A204.1 (cell line): ENCODE measurements at regions not wholly inside any gene's neighbourhood (a gene's known extent, or its start where the extent isn't known, plus 50 kb on each side); places are given as distances from the start of the nearest gene placed in this dataset.
"Not testable (repeated sequence)": the region's sequence is repeated elsewhere in the genome, so short reads cannot be mapped to it uniquely, and the experiment has no call there.

ENCODE experiments used
- FAIRE-seq: peaks from 2 replicates; lab custom pipeline; 2012; peaks lifted over from hg19 to GRCh38; lab: Jason Lieb, UNC

DNA sequence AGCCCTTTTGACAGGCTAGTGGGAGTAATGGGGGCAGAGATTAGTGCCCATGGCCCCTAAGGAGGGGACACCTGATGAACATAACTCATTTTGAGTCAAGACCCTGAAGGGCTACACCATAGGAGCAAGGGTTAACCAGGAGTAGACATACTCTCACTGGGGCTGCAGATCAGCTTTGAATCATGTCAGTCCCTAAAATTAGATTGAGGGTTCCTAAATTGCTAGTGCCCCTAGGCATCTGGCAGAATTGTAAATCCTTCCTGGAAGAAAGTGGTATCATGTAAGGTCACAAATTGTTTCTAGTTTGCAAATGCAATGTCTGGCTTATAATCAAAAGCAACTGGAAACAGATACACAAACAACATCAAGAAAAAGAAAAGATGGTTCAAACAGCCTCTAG is 52.1 kb upstream of the LRRC37A2 start:
- FAIRE-seq, result not testable (repeated sequence)

DNA sequence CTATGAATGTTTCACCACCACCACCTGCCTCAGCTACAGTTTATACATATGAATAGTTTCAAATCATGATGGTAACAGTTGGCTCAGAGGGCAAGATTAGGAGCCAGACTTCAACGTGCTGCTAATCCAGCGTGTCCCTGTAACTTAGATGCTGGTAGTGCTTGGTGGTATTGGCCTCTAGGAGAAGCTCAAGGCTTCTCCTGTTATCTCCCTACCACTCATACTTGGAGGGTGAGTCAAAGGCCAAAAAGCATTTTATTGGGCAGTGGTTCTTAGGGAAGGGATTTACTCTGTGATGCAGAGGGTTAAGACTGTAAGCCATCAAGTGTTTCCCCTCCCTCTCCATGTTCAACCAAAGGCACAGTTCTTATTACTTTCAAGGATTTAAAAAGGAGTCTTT is 57.2 kb upstream of the LRRC37A2 start:
- FAIRE-seq, result not testable (repeated sequence)

DNA sequence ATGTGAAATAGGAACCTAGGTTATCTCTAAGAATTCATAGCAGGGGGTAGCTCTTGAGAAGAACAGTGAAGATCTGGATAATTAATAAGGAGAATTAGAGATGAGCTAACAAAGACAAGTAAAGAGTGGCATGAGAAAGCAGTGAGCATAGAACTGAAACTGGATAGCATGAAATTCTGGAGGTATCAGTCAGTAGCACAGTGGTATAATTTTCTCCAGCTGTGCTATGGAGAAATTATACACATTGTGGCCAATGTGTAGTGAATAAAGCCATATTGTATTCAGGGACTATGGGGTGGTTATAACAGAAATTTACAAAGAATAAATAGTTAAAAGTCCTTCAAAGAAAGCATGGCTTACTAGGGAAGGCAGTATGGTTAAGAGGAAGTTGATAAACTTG is 57.7 kb upstream of the LRRC37A2 start:
- not testable (repeated sequence) for FAIRE-seq

DNA sequence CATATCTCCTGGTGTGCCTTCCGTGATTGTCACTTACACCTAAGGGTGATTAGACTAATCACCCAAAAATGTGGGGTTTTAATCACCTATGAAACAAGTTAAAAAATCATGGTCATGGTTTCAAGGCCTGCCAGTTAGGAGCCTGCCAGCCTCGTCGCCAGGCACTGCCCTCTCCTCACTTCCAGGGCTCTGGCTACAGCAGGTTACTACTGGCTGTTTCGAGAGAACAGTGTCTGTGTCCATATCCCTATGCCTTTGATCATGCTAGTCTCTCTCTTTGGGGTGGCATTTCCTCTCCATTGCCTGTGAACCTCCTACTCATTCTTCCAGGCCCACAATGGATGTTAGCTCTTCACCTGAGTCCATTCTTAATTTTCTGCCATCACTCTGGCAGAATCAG is 59.2 kb upstream of the LRRC37A2 start:
- not testable (repeated sequence) for FAIRE-seq

DNA sequence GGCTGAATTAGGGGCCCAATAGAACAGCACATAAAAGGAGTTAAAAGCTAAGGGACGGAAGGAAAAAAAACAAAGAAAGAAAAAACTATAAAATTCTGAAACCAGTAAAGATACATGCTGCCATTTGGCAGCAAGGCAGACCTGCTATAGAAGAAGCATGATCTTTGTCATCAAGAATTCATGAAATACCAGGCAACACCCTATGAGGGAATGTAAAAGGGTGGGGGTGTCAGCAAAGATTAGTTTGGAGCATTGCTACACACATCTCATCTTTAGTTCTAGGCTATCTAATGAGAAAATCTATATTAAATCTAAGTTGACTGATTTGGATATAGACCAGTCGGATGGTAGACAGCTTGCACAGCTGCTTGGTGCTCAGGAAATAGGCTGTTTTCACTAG is 66.4 kb upstream of the LRRC37A2 start:
- not testable (repeated sequence) for FAIRE-seq

GRCh38 chr17:46445411-46445810 is 66.9 kb upstream of the LRRC37A2 start:
- FAIRE-seq, result not testable (repeated sequence)

GRCh38 chr17:46442153-46442552 is 70.1 kb upstream of the LRRC37A2 start:
- not testable (repeated sequence) for FAIRE-seq

DNA sequence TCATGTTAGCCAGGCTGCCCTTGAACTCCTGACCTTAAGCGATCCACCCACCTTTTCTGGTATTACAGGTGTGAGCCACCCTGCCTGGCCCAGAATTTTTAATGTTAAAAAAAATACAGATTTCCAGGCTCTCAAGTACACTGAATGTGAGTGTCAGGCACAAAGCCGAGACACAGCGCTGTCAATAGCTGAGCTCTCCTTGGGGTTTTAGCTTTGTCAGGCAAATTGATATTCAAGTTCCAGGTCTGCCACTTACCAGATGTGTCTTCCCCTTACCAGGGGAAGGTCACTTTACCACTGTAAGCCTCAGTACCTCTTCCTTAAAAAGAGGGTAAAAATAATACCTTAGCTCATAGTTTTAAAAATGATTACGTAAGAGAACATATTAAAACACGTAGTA is 71.6 kb upstream of the LRRC37A2 start:
- not testable (repeated sequence) for FAIRE-seq

DNA sequence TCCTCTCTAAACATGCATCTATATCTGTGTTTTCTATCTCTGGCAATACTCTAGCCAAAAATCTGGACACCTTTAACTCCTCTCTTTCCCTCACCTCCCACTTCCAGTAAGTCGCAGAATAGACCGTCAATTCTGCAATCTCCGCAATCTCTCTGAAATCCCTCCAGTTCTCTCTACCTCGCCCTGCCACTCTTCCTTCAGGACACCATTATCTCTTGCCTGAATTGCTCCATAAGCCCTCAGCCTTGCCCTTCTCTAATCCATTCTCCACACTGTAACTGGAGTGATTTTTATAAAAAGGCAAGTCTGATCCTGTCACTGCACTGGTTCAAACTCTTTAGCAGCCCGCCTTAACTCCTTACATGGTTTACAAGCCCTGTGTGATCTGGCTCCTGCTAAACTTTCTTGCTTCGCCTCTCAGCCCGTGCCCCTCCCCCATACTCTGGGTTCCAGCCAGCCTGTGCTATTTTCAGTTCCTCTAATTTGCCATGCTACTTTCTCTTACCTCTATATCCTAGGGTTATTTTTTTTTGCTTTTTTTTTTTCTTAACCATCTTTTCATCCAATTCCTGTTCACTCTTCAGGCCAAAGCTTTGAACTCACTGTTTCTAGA is 73.0 kb upstream of the ARL17B start:
- not testable (repeated sequence) for FAIRE-seq

DNA sequence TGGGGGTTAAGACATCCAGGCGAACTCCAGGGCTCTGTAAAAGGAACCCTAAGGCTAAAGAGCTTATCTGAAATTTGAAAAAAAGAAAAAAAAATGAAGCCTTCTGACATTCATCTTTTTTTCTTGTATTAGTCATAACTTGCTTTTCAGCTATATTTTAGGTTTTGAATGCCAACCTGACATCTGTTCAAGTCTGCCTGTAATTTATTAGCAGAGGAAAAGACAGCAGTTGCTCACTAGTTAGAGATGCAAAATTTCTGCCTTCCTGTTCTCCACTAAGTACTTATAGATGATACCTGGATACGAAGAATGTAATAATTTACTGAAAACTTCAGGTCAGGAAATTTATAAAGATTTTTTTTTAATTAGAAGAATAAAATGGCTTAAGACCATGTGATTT is 68.7 kb upstream of the ARL17B start:
- peak; percentile 89 for FAIRE-seq

GRCh38 chr17:46429675-46430074 is 68.1 kb upstream of the ARL17B start:
- not testable (repeated sequence) for FAIRE-seq

- peak; percentile 100 for FAIRE-seq
Measured at GRCh38 chr17:46424187-46424884, 62.8 kb upstream of the ARL17B start.

DNA sequence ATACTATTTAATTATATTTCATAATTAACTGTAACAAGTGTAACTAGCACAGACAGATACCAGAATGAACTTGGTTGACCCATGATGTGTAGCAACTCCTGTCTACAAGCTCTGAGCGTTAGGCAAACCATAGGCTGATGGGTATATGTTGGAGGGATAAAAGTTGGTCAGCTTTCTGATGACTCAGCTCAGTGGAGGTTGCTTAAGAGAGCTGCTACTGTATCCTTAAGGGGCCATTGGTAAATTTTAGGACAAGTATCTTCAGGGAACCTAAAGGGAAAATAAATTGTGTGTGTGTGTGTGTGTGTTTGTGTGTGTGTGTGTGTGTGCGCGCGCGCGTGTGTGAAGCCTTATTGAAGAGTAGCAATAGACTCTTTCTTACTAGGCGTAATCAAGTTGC is 56.3 kb upstream of the ARL17B start:
- FAIRE-seq, result not testable (repeated sequence)

- FAIRE-seq, result not testable (repeated sequence)
Measured at GRCh38 chr17:46417261-46417660, 55.7 kb upstream of the ARL17B start.

GRCh38 chr17:46414559-46414958 is 53.0 kb upstream of the ARL17B start:
- FAIRE-seq, result peak; percentile 91

- not testable (repeated sequence) for FAIRE-seq
Measured at GRCh38 chr17:46412156-46412555, 50.6 kb upstream of the ARL17B start.

DNA sequence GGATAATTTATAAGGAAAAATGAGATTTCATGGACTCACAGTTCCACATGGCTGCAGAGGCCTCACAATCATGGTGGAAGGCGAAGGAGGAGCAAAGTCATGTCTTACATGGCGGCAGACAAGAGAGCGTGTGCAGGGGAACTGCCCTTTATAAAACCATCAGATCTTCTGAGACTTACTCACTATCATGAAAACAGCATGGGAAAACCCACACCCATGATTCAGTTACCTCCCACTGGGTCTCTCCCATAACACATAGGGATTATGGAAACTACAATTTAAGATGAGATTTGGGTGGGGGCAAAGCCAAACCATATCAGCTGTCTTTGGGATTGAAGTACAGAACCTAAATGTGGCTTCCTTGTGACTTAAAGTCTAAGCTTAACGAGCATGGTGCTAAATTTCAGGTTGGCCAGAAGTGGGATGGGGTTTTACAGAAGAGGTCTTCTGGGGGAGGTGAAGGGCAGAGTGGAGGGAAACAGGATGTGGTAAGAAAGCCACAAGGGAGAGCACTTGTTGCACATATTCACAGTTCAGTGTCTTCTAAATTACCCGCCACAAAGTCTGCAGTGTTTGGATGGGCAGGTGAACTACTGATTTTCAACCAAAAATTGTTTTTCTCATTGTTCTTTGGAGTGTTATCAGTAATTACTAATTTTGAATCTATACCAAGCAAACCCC is 49.7 kb upstream of the ARL17B start:
- FAIRE-seq, result not testable (repeated sequence)
